GM19372 (cell line): ENCODE measurements at regions not wholly inside any gene's neighbourhood (a gene's known extent, or its start where the extent isn't known, plus 50 kb on each side); places are given as distances from the start of the nearest gene placed in this dataset.
"Not testable (repeated sequence)": the region's sequence is repeated elsewhere in the genome, so short reads cannot be mapped to it uniquely, and the experiment has no call there.

Experiments used
- ATAC-seq: cut with Tn5 transposase; IDR thresholded peaks from one replicate; pipeline ENCODE4 v1.9.1; 2021; ENCODE audit warnings: mild to moderate bottlenecking, low read depth, moderate library complexity; ENCODE audit not compliant: unreplicated experiment

DNA sequence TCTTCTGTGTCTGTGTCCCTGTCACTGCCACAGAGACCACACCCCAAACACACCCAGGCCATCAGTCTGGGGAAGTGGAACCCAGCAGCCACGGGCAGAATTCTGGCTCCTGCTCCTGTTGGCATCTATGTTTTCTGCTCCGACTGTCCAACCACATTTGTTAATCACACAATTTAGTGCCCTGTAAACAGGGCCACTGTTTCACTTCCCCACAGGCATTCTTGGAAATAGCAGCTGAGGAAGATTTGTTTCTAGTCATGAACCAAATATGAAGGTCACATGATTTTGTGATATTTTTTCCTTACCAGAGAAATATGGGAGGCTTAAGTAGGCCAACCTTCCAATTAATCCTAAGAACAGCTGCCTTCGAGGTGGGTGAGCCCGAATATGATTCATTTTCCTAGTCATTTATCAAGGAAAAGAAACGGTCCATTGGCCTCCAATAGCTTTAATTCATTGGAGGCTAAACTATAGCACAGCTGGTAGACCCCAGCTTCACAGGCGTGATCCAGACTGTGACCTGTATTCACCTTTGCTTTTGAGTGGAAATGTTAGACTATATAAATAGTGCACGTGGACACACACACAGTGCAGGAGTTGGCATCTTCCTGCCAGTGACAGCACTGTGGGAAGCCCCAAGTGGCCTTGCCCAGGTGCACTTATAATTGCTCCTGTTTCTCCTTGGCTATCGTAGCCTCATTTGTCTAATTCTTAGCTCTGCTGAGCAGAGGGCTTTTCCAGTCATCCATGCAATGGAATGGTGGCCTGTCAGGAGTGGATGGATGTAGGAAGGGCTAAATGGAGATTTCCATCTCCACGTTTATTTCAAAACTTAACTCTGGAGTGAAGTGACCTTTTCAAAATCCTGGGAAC lies 267.9 kb downstream of the LPIN1 start:
- ATAC-seq: no peak

DNA sequence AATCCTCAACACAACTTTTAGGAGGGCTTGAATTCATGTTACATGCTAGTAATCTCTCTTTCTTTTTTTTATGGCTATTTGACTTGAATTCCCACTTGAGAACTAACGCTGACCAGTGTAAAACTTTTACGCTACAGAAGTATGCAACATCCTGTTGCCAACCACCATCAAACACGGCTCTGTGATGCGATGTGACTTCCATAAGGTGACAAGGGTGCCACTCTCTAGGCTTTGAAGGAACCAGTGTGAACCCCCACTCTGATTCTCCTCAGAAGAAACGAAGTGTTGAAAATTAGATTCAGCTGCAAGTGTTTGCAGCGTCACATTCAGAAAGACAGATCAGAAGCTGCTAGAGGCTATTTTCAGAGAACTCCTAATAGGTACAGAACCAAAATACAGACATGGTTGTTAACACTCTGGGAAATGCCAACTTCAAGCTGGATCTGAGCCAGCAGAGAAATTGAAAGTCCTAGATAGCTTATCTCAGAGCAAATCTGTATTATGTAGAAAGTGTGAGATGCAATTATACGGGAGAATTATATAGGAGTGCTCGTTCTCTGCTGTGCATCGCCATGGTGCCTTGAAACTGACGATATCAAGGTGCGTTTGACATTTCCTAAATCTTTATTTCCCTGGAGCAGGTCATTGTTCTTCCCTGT lies 271.2 kb downstream of the LPIN1 start:
- no peak for ATAC-seq

DNA sequence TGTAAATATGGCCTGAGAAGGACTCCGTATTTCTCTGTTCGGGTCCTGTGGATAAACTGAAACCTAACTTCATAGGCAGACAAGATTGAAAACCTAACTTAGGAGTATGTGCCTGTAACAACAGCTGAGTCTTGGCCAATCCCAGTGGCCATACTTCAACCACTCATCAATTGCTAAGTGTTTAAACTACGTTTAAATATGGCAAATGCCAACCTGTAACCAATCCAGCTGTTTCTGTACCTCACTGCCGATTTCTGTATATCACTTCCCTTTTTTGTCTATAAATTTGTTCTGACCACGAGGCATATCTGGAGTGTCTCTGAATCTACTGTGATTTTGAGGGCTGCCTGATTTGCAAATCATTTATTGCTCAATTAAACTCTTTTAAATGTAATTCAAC lies 272.3 kb downstream of the LPIN1 start:
- ATAC-seq: not testable (repeated sequence)

DNA sequence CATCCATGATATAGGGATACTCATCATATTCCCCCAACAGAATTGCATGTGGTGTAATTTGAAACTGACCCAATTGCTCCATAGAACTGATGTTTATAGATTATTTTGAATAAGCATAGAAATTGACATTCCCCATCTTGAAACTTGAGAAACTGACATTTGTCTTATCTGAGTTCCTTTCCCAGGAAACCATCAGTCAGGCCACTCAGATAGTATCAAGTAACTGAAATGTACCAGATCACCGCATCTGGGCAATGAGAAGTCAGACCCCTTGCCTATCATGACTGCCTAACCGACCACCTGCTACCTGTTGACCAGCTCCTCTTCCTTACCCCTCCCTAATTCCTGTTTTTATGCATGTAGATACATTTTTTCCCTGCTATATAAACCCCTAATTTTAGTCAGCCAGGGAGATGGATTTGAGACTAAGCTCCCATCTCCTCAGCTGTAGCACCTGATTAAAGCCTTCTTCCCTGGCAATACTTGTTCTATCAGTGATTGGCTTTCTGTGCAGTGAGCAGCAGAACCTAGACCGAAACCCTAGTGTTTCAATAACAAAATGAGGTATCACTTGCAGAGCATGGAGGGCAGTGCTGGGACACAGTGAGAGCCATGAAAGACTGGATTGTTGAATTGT lies 274.5 kb downstream of the LPIN1 start:
- no peak for ATAC-seq

DNA sequence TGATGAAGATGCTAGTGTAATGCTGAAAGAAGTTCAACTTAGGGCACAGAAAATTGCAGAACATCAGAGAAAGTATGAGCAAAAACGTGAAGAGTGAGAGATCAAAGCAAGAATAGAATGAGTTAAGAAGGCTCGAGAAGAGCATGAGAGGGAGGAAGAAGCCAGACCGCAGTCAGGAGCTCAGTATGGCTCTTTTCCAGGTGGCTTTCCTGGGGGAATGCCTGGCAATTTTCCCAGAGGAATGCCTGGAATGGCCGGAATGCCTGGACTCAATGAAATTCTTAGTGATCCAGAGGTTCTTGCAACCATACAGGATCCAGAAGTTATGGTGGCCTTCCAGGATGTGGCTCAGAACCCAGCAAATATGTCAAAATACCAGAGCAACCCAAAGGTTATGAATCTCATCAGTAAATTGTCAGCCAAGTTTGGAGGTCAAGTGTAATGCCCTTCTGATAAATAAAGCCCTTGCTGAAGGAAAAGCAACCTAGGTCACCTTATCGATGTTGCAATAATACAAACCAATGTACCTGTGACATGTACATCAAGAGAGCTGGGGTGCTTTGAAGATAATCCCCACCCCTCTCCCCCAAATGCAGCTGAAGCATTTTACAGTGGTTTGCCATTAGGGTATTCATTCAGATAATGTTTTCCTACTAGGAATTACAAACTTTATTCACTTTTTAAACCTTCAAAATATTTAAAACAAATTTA lies 277.9 kb downstream of the LPIN1 start:
- ATAC-seq: not testable (repeated sequence)

DNA sequence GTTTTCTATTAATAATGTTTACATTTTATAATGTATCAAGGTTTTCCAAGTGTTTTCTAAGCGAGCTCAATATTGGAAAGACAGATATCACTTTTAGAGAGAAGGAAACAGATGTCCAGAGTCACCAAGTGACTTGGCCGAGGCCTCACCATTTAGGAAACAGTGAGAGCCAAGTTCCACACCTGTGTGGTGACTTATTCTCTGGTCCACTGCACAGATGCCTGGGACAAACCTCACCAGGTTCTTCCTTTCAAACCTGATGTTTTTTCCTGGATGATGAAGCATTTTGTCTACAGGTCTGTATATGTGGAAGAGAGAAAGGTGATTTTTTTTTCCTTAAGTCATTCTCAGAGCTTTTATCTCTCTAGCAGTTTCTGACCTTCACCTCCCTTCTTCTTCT lies 280.7 kb downstream of the LPIN1 start:
- ATAC-seq: no peak

DNA sequence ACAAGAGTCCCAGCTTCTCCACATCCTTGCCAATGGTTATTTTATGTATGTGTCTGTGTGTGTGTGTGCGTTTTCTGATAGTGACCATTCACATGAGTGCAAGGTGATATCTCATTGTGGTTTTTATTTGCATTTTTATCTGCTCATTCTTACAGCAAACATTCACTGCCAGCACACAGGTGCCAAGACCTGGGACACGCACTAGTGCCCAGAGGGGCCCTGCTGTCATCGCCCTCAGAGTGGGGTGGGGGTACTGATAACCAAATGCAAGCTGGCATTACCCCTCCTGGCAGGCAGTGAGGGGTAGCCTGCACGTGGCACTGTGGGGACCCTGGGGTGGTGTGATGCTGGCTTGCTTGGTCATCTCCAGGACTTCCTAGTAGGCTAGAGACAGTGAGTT lies 285.4 kb downstream of the LPIN1 start:
- ATAC-seq: no peak

DNA sequence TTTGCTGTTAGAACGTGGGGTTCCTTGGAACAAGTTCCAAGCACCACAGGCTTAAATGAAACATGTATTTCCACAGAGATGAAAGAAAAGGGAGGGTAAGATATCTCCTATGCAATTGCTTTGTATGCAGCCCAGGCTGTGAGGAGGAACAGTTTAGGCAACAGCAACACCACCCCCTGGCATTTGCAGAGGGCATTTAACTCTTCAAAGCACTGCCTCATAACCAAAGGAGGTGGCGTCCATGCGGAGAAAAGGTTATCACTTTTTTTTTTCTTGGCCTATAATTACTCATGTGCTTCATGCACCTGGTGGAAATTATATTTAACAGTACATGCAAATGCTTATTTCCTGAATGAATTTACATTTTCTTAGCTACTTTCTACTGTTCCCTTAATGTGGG lies 286.0 kb downstream of the LPIN1 start:
- peak; percentile 53 for ATAC-seq

DNA sequence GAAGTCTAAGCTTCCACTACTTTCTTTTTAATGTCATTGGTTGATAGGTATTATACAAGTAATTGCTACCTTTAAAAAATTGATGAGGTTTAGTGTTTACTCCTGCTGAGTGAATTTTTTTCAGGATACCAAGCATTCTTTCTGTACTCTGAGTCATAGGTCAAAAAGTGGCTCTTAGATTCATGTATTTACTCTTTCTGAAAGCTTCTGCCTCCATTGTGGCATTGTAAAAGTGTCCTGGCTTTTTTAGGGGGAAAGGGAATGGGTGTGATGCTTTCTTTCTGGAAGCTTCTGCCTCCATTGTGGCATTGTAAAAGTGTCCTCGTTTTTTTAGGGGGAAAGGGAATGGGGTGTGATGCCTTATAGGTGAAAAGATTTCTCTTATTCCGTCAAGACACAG lies 286.5 kb downstream of the LPIN1 start:
- ATAC-seq: no peak

DNA sequence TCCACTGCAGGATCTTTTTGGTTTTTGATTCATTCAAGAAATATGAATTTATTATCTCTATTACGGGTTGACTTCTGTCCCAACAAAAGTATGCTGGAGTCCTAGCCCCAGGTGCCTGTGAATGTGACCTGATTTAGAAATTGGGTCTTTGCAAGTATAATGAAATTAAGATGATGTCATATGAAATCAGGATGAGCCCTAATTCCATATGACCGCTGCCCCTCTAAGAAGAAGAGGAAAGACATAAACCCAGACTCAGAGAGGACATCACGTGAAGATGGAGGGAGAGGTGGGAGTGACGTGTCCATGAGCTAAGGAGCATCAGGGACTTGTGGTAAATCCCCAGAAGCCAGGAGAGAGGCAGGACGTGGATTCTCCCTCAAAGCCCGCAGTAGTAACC lies 287.1 kb downstream of the LPIN1 start:
- no peak for ATAC-seq

DNA sequence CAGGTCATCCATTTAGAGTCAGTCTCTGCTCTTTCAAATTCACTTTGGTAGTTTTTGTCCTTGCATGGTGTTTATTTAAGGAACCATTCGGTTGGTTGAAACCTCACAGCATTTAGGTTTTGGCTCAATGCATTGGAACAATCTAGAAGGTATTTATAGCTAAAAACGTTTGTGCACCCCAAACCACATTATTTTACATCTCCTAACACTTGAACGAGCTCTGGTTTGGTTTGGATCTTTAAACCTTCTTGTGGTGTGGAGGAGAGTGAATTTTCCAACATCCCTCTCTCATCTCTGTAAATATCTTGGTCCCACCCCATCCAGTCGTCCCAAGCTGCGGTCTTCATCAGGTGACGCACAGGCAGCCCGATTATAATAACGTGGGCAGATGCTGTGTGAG lies 287.9 kb downstream of the LPIN1 start:
- ATAC-seq: no peak

DNA sequence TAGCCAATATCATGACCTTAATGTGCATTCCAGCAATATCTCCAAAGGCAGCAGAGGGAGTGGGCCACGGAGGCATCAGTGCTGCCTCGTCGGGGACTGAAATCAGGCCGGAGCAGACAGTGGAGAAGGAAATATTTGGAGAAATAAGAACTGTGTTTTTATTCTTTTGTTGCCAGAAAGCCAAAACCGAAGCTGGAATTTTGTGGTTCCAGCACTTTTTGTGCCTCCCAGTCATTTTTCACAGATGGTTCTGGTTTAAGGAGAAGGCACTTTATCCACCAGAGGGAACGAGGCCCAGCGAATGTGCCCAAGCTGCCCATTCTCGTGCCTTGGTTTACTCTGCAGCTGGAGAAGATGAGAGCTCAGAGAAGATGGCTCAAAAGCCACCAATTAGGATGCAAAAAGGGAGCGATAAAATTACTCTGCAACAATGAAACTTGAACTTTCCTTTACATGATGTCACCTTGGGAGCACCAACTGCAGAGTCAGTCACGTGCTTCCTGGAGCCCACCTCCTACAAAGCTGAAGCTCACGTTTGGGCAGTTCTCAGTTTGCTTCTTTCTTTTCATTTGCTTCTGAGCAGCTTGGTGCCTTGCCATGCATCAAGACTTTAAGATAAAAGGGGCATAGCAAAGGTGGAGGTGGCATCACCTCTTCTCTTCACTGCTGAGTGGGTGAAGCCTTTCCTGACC lies 288.7 kb downstream of the LPIN1 start:
- ATAC-seq: no peak

DNA sequence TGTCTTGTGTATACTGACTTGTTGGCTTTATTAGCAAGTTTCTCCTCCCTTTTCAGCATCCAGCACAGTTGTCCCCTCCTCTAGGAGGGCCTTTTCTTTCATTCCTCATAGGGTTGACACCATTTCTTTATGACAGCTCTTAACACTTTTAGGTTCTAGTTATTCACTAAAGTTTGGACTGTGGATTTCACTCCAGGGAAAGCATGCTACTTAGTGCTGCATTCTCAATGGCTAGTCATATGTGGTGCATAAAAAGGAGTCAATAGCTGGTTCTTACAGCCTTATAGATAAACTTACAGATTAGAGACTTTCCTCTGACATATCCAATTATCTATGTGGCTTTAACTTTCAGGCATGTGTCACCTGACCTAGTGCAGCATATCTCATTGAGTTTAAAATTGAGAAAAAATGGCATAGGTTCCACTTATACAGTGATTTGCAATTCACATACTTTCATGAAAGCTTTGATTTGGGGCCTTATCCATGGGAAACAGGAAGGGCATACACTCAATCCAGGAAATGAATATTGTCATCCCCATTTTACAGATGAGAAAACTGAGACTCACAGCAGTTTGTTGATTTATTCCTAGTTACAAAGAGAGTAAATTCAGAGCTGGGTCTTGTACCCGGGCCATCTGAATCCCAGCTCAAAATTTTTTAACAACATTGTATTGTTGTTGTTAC lies 289.7 kb downstream of the LPIN1 start:
- ATAC-seq: no peak

DNA sequence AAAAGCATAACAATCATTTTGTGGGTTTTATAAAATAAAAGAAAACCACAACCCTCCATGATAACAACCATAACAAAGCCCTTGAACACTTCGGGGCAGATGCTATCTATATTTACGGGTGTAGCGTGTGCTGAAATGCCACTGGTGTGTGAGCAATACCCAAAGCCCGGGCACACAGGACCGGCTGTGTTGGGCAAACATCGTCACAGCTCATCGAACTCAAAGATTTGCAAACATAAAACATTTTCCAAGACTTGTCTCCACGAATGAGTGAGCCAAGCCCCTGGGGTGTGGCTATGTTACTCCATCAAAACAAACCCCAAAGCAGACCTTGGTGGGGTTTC lies 290.2 kb downstream of the LPIN1 start:
- no peak for ATAC-seq

DNA sequence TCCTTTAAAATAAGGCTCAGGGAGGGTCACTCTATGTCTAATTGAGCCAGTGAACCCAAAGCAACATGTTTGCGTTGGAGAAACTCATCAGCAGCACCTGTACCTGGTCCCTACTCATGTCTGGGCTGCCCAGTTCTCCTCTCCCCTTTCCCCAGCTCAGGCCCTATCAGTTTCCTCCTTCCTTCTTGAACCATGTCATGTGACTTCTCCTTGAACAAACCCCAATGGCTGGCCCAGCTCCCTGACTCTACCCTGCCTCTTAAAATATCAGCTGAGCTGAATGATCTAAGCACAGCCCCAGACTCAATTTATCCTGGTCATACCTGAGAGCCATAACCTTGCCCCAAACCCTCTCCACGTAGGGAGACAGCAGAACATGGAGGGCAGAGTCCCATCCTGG lies 290.9 kb downstream of the LPIN1 start:
- no peak for ATAC-seq

DNA sequence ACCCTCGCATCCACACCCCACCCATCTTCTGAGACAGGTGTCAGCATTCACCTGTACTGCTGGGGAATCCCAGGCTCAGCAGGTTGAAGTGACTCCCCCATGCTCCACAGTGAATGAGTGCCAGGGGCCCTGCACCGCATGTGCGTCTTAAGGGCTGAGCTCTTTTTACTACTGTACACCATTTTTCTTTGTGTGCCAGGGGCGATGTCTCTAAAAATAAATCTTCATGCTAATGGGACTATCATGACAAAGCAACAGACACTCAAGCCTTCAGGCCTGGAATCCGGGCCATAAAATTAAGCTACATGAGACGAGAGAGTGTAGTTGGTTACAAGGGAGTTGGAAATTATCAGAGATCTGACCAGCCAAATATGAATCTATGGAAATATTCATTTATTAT lies 294.8 kb downstream of the LPIN1 start:
- ATAC-seq: no peak

DNA sequence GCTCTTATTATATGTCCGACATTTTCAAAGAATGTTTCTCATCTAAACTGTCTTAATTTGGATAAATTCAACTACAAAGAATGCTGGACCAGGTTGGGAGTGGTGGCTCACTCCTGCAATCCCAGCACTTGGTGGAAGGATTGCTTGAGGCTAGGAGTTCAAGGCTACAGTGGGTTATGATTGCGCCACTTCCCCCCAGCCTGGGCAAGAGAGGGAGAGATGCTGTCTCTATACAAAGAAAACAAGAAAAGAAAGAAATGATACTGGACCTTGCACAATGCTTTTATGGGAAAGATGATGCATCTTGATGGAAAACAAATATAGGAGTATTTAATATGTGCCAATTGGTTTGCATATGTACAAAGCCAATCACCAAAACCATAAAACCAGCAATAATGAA lies 296.7 kb downstream of the LPIN1 start:
- ATAC-seq: no peak

DNA sequence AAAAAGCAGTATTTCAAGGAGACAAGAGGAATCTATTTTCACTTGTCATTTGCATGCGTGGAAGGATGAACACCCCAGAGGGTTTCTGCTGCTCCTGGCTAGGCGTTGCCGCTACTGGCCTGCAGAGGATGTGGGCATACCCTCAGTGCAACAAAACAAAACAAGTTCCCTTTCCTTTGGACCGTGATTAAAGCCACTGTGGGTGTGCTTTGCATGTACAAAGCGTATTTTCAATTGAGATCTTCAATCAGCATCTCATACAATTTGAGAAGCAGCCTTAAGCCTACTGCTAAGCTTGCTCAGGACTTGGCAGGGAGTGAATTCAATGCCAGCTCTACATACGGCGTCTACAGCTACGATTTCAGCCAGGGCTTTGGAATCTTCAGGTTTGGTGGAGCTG lies 298.4 kb downstream of the LPIN1 start:
- peak; percentile 53 for ATAC-seq

DNA sequence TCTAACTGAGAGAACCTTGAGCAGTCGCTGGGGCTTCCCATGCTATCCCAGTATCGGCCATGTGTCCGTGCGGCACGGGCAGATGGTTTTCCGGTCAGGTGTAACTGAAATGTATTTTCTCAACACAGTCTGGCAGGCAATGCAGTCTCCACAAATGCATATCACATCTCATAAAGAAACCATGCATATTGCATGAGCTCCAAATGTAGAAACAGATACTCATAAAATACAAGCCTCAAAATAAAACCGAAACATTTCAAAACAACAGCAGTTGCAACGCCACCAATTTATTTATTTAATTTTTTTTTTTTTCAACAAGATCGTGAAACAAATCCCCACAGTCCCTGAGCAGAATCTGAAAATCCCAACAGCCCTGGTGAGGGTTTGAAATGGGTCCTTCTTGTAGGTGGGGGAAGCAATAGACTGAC lies 299.4 kb downstream of the LPIN1 start:
- ATAC-seq: no peak

DNA sequence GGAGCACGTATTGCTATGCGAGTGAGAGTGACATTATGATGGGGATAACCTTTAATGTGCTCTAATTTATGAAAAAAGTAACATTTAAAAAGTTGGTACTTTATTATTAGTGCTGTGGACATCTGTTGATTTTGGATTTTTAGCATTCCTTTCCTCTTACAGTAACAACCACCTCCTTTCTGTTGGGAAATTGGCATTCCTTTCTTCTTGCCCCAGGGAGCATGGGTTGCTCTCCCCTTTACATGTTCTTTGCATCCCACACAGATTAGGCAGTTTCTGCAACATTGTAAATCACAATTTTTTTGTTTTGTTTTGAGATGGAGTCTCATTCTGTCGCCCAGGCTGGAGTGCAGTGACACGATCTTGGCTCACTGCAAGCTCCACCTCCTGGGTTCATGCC lies 300.2 kb downstream of the LPIN1 start:
- ATAC-seq: no peak
